Testis (tissue), 2 donors: ENCODE measurements at regions not wholly inside any gene's neighbourhood (a gene's known extent, or its start where the extent isn't known, plus 50 kb on each side); places are given as distances from the start of the nearest gene placed in this dataset.

Experiments
- POLR2A ChIP-seq: fragments of 450-650 bp; IDR thresholded peaks from one replicate; pipeline ENCODE4 v1.6.1; 2017; ENCODE audit warnings: antibody characterized with exemption, mild to moderate bottlenecking, moderate library complexity
- TF ChIP-seq, protein P1 (sequence below), 3 experiments: fragments of 450-650 bp in 2 of 3; fragments of 200-600 bp in 1 of 3; sonication (generic) in 1 of 3; IDR thresholded peaks; one replicate each; pipeline ENCODE4 v1.5.1; 2016 to 2019; ENCODE audit warnings: antibody characterized with exemption in 3 of 3, mild to moderate bottlenecking in 2 of 3, moderate library complexity in 1 of 3

DNA sequence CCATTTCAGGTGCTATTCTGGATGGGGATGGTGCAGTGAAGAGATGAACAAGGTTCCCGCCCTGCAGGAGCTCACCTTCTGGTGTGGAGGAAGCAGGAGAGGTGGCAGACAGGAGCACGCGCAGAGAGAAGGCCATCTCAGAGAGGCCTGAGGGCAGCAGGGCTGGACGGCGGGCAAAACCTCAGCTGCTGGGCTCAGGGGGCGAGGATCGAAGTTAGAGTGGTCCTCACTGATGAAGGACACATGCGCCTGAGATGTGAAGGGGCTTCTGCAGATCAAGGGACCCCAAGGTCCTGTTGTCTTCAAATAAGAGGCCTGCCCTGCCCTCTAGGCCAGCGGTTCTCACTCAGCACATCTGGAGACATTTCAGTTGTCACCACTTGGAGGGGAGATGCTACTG is 198.4 kb upstream of the PMEPA1 start:
- TF ChIP-seq, protein P1, sequence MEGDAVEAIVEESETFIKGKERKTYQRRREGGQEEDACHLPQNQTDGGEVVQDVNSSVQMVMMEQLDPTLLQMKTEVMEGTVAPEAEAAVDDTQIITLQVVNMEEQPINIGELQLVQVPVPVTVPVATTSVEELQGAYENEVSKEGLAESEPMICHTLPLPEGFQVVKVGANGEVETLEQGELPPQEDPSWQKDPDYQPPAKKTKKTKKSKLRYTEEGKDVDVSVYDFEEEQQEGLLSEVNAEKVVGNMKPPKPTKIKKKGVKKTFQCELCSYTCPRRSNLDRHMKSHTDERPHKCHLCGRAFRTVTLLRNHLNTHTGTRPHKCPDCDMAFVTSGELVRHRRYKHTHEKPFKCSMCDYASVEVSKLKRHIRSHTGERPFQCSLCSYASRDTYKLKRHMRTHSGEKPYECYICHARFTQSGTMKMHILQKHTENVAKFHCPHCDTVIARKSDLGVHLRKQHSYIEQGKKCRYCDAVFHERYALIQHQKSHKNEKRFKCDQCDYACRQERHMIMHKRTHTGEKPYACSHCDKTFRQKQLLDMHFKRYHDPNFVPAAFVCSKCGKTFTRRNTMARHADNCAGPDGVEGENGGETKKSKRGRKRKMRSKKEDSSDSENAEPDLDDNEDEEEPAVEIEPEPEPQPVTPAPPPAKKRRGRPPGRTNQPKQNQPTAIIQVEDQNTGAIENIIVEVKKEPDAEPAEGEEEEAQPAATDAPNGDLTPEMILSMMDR (IDR thresholded peaks at IDR 0.05): no peak
- no peak for TF ChIP-seq POLR2A
